GM06990 (cell line): ENCODE measurements at regions not wholly inside any gene's neighbourhood (a gene's known extent, or its start where the extent isn't known, plus 50 kb on each side); places are given as distances from the start of the nearest gene placed in this dataset.
"Not testable (repeated sequence)": the region's sequence is repeated elsewhere in the genome, so short reads cannot be mapped to it uniquely, and the experiment has no call there.

Experiments used
- DNase-seq: peaks from one replicate; pipeline ENCODE4 v3.0.0-alpha.2; 2011; ENCODE audit not compliant: insufficient read length; ENCODE audit errors: extremely low read depth
- H3K27me3 ChIP-seq: replicated peaks from 2 replicates; pipeline ENCODE4 v1.6.0; 2011; ENCODE audit warnings: low read length; ENCODE audit not compliant: control insufficient read depth, insufficient read depth
- H3K36me3 ChIP-seq: 2 replicates; pipeline ENCODE4 v1.5.1; 2011; ENCODE audit warnings: low read length; ENCODE audit not compliant: control insufficient read depth, insufficient read depth
- H3K4me3 ChIP-seq: replicated peaks from 2 replicates; pipeline ENCODE4 v1.5.1; 2011; ENCODE audit warnings: low read depth, mild to moderate bottlenecking, control low read depth, low read length
- CTCF ChIP-seq: IDR thresholded peaks from 2 replicates; pipeline ENCODE4 v1.5.1; 2011; ENCODE audit warnings: low read length, control low read depth, mild to moderate bottlenecking, inconsistent platforms; ENCODE audit not compliant: insufficient read depth, poor library complexity, severe bottlenecking

- no peak for DNase-seq
- no peak overlapping the region for H3K4me3 ChIP-seq
- no peak for TF ChIP-seq CTCF
- H3K36me3 ChIP-seq = no peaks in the 10 kb centered on the region
- H3K27me3 ChIP-seq = no peaks in the 10 kb centered on the region
Measured at GRCh38 chrX:125444659-125445058, 125.0 kb downstream of the TEX13C start.

- no peak for DNase-seq
- Histone ChIP-seq H3K27me3 (no peaks in the 10 kb centered on the region), H3K36me3 (no peaks in the 10 kb centered on the region), H3K4me3 (no peak overlapping the region)
- no peak for TF ChIP-seq CTCF
Measured at GRCh38 chrX:125475482-125475881, 155.8 kb downstream of the TEX13C start.

GRCh38 chrX:125492439-125492838 lies 172.8 kb downstream of the TEX13C start:
- no peaks in the 10 kb centered on the region for H3K27me3 ChIP-seq
- no peak for TF ChIP-seq CTCF
- DNase-seq = no peak

GRCh38 chrX:125493004-125493403 lies 173.3 kb downstream of the TEX13C start:
- H3K4me3 ChIP-seq, H3K27me3 ChIP-seq, H3K36me3 ChIP-seq, DNase-seq: not testable (repeated sequence)

More at GRCh38 chrX:125492439-125492838, 172.8 kb downstream of the TEX13C start:
- no peaks in the 10 kb centered on the region for H3K36me3 ChIP-seq
- H3K4me3 ChIP-seq = no peak overlapping the region

GRCh38 chrX:125497667-125498066 lies 178.0 kb downstream of the TEX13C start:
- Histone ChIP-seq H3K27me3 (no peaks in the 10 kb centered on the region), H3K4me3 (no peak overlapping the region), H3K36me3 (no peaks in the 10 kb centered on the region)
- no peak for TF ChIP-seq CTCF
- no peak for DNase-seq

GRCh38 chrX:125503769-125504168 lies 184.1 kb downstream of the TEX13C start:
- no peak for TF ChIP-seq CTCF
- no peaks in the 10 kb centered on the region for H3K27me3 ChIP-seq
- no peaks in the 10 kb centered on the region for H3K36me3 ChIP-seq
- no peak for DNase-seq
- H3K4me3 ChIP-seq = no peak overlapping the region
